Neural progenitor cell (in vitro differentiated cells): ENCODE measurements at regions not wholly inside any gene's neighbourhood (a gene's known extent, or its start where the extent isn't known, plus 50 kb on each side); places are given as distances from the start of the nearest gene placed in this dataset.

Source experiments
- EZH2 ChIP-seq: fragments of 200-600 bp; sonication (generic); IDR thresholded peaks from 2 replicates; pipeline ENCODE4 v1.6.1; 2017; ENCODE audit warnings: antibody characterized with exemption, mild to moderate bottlenecking, moderate library complexity
- EZH2phosphoT487 ChIP-seq: fragments of 200-600 bp; sonication (generic); IDR thresholded peaks from 2 replicates; pipeline ENCODE4 v1.6.1; 2017; ENCODE audit warnings: antibody characterized with exemption
- TF ChIP-seq, protein P1 (sequence below): fragments of 200-600 bp; sonication (generic); IDR thresholded peaks from 2 replicates; pipeline ENCODE4 v1.5.1; 2017; ENCODE audit warnings: antibody characterized with exemption, mild to moderate bottlenecking

- TF ChIP-seq, protein P1, sequence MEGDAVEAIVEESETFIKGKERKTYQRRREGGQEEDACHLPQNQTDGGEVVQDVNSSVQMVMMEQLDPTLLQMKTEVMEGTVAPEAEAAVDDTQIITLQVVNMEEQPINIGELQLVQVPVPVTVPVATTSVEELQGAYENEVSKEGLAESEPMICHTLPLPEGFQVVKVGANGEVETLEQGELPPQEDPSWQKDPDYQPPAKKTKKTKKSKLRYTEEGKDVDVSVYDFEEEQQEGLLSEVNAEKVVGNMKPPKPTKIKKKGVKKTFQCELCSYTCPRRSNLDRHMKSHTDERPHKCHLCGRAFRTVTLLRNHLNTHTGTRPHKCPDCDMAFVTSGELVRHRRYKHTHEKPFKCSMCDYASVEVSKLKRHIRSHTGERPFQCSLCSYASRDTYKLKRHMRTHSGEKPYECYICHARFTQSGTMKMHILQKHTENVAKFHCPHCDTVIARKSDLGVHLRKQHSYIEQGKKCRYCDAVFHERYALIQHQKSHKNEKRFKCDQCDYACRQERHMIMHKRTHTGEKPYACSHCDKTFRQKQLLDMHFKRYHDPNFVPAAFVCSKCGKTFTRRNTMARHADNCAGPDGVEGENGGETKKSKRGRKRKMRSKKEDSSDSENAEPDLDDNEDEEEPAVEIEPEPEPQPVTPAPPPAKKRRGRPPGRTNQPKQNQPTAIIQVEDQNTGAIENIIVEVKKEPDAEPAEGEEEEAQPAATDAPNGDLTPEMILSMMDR = no peak
- TF ChIP-seq EZH2 (no peak), EZH2phosphoT487 (no peak)
Measured at GRCh38 chr15:69692342-69692741, 239.7 kb downstream of the RPLP1 start.
